ENCODE measurements at regions not wholly inside any gene's neighbourhood (a gene's known extent, or its start where the extent isn't known, plus 50 kb on each side); places are given as distances from the start of the nearest gene placed in this dataset.

DNA sequence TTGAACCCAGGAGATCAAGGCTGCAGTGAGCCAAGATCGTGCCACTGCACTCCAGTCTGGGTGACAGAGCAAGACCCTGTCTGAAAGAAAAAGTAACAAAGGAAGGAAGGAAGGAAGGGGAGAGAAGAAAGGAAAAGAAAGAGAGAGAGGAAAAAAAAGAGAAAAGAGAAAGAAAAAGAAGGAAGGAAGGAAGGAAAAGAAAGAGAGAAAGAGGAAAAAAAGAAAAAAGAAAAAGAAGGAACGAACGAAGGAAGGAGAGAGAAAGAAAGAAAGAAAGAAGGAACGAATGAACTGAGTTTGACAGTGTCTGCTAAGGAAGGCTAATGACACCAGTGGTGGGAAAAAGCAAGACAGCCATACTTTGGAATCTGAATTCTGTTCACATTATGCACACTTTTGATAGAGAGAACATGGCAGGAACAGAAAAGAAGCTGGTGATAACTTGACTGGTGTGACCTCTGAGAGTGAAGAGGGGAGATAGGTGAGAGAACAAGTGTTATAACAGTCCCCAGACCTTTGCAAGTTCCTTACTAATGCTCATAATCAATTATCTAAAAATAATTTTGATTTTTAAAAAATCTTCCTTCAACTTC lies 93.3 kb upstream of the MYLIP start:
- TF ChIP-seq, protein P1, sequence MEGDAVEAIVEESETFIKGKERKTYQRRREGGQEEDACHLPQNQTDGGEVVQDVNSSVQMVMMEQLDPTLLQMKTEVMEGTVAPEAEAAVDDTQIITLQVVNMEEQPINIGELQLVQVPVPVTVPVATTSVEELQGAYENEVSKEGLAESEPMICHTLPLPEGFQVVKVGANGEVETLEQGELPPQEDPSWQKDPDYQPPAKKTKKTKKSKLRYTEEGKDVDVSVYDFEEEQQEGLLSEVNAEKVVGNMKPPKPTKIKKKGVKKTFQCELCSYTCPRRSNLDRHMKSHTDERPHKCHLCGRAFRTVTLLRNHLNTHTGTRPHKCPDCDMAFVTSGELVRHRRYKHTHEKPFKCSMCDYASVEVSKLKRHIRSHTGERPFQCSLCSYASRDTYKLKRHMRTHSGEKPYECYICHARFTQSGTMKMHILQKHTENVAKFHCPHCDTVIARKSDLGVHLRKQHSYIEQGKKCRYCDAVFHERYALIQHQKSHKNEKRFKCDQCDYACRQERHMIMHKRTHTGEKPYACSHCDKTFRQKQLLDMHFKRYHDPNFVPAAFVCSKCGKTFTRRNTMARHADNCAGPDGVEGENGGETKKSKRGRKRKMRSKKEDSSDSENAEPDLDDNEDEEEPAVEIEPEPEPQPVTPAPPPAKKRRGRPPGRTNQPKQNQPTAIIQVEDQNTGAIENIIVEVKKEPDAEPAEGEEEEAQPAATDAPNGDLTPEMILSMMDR (IDR thresholded peaks at IDR 0.05 in 2 of 3, conservative IDR thresholded peaks at IDR 0.05 in 1 of 3; ENCODE audit: borderline replicate concordance in 1 of 3, insufficient read depth in 1 of 3, low read depth in 2 of 3, low read length in 2 of 3): no peak
- TF ChIP-seq POLR2AphosphoS5 (IDR thresholded peaks at IDR 0.05; ENCODE audit: low read depth, low read length) (no peak), CEBPB (IDR thresholded peaks at IDR 0.05; ENCODE audit: low read depth) (no peak), POLR2A (IDR thresholded peaks at IDR 0.05; ENCODE audit: borderline replicate concordance, extremely low read depth, insufficient read depth, insufficient read length) (no peak), CBX3 (IDR thresholded peaks at IDR 0.05; ENCODE audit: low read depth) (no peak), YY1 (IDR thresholded peaks at IDR 0.05; ENCODE audit: extremely low read depth, insufficient replicate concordance, low read depth, low read length) (no peak), EZH2 (IDR thresholded peaks at IDR 0.05) (no peak), SIN3A (IDR thresholded peaks at IDR 0.05; ENCODE audit: low read depth) (no peak)
- TF ChIP-seq, protein P2, sequence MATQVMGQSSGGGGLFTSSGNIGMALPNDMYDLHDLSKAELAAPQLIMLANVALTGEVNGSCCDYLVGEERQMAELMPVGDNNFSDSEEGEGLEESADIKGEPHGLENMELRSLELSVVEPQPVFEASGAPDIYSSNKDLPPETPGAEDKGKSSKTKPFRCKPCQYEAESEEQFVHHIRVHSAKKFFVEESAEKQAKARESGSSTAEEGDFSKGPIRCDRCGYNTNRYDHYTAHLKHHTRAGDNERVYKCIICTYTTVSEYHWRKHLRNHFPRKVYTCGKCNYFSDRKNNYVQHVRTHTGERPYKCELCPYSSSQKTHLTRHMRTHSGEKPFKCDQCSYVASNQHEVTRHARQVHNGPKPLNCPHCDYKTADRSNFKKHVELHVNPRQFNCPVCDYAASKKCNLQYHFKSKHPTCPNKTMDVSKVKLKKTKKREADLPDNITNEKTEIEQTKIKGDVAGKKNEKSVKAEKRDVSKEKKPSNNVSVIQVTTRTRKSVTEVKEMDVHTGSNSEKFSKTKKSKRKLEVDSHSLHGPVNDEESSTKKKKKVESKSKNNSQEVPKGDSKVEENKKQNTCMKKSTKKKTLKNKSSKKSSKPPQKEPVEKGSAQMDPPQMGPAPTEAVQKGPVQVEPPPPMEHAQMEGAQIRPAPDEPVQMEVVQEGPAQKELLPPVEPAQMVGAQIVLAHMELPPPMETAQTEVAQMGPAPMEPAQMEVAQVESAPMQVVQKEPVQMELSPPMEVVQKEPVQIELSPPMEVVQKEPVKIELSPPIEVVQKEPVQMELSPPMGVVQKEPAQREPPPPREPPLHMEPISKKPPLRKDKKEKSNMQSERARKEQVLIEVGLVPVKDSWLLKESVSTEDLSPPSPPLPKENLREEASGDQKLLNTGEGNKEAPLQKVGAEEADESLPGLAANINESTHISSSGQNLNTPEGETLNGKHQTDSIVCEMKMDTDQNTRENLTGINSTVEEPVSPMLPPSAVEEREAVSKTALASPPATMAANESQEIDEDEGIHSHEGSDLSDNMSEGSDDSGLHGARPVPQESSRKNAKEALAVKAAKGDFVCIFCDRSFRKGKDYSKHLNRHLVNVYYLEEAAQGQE (IDR thresholded peaks at IDR 0.05; ENCODE audit: low read depth): no peak
- TF ChIP-seq, protein P3, sequence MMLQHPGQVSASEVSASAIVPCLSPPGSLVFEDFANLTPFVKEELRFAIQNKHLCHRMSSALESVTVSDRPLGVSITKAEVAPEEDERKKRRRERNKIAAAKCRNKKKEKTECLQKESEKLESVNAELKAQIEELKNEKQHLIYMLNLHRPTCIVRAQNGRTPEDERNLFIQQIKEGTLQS (IDR thresholded peaks at IDR 0.05): no peak
